ENCODE measurements at regions not wholly inside any gene's neighbourhood (a gene's known extent, or its start where the extent isn't known, plus 50 kb on each side); places are given as distances from the start of the nearest gene placed in this dataset.
"Not testable (repeated sequence)": the region's sequence is repeated elsewhere in the genome, so short reads cannot be mapped to it uniquely, and the experiment has no call there.

- H3K9me3 Mint-ChIP-seq (ENCODE audit: low read depth) = peaks cover 39% of the 10 kb centered on the region
- no peak overlapping the region for H3K4me3 Mint-ChIP-seq (ENCODE audit: low read depth)
- TF ChIP-seq CTCF (IDR thresholded peaks at IDR 0.05; ENCODE audit: unreplicated experiment) = no peak
- no peaks in the 10 kb centered on the region for H3K36me3 Mint-ChIP-seq (ENCODE audit: insufficient read depth)
- H3K4me1 Mint-ChIP-seq (ENCODE audit: low read depth) = peaks cover 20% of the 10 kb centered on the region
- H3K27me3 Mint-ChIP-seq = no peaks in the 10 kb centered on the region
- no peak overlapping the region for H3K27ac Mint-ChIP-seq
- DNase-seq (ENCODE audit: low spot score, unreplicated experiment) = no peak
Measured at GRCh38 chr12:87556985-87557384, 472.2 kb downstream of the C12orf50 start.

- H3K27ac Mint-ChIP-seq; DNase-seq (ENCODE audit: low spot score, unreplicated experiment); H3K4me1 Mint-ChIP-seq (ENCODE audit: low read depth); H3K27me3 Mint-ChIP-seq; H3K36me3 Mint-ChIP-seq (ENCODE audit: insufficient read depth); H3K4me3 Mint-ChIP-seq (ENCODE audit: low read depth): not testable (repeated sequence)
- H3K9me3 Mint-ChIP-seq (ENCODE audit: low read depth) = peaks cover 17% of the 10 kb centered on the region
Measured at GRCh38 chr12:87531213-87531612, 498.0 kb downstream of the C12orf50 start.

GRCh38 chr12:87529413-87529812 is 499.8 kb downstream of the C12orf50 start:
- Mint-ChIP-seq H3K27ac (no peak overlapping the region), H3K4me3 (ENCODE audit: low read depth) (no peak overlapping the region), H3K9me3 (ENCODE audit: low read depth) (peaks cover 14% of the 10 kb centered on the region), H3K4me1 (ENCODE audit: low read depth) (no peaks in the 10 kb centered on the region), H3K36me3 (ENCODE audit: insufficient read depth) (peaks cover 1% of the 10 kb centered on the region), H3K27me3 (no peaks in the 10 kb centered on the region)
- no peak for DNase-seq (ENCODE audit: low spot score, unreplicated experiment)
- no peak for TF ChIP-seq CTCF (IDR thresholded peaks at IDR 0.05; ENCODE audit: unreplicated experiment)

DNA sequence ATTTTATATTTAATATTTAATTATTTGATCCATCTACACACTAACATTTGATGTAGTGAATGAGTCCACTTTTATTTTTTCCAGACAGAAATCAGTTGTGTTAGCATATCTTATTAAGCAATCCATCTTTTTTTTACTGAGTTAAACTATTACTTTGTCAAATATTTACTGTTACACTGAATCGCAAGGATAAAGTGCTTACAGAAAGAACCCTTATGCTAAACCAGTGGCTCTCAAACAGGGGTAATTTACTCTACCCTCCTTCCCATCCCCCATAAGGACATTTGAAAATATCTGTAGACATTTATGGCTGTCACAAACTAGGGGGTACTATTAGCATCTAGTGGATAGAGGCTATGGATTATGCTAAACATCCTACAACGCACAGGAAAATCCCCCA is 508.2 kb downstream of the C12orf50 start:
- TF ChIP-seq CTCF (IDR thresholded peaks at IDR 0.05; ENCODE audit: unreplicated experiment) = no peak
- Mint-ChIP-seq H3K4me3 (ENCODE audit: low read depth) (no peak overlapping the region), H3K9me3 (ENCODE audit: low read depth) (peaks cover 9% of the 10 kb centered on the region), H3K36me3 (ENCODE audit: insufficient read depth) (no peaks in the 10 kb centered on the region), H3K27me3 (no peaks in the 10 kb centered on the region), H3K27ac (no peak overlapping the region), H3K4me1 (ENCODE audit: low read depth) (peaks cover 5% of the 10 kb centered on the region)
- no peak for DNase-seq (ENCODE audit: low spot score, unreplicated experiment)

- no peak overlapping the region for H3K4me3 Mint-ChIP-seq (ENCODE audit: low read depth)
- no peak for TF ChIP-seq CTCF (IDR thresholded peaks at IDR 0.05; ENCODE audit: unreplicated experiment)
- H3K27me3 Mint-ChIP-seq = no peaks in the 10 kb centered on the region
- H3K36me3 Mint-ChIP-seq (ENCODE audit: insufficient read depth) = no peaks in the 10 kb centered on the region
- H3K4me1 Mint-ChIP-seq (ENCODE audit: low read depth) = peaks cover 5% of the 10 kb centered on the region
- peaks cover 9% of the 10 kb centered on the region for H3K9me3 Mint-ChIP-seq (ENCODE audit: low read depth)
- no peak for DNase-seq (ENCODE audit: low spot score, unreplicated experiment)
- H3K27ac Mint-ChIP-seq = no peak overlapping the region
Measured at GRCh38 chr12:87518481-87518880, 510.7 kb downstream of the C12orf50 start.

DNA sequence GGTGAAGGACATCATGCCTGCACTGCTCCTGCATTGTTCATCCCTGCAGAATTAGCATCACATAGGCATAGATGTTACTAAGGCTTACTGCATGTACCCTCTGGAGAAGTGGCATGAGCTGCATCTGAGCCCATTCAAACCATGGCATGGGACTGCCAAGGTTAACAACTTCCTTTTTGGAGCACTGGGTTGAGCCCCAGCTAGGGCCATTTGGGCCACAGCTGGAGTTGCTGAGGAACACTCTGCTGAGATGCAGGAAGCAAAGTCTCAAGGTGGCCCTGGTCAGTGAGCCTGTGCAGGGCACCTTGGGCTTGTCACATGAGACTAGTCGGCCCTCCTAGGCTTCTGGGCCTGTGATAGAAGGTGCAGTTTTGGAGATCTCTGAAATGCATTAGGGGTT is 511.2 kb downstream of the C12orf50 start:
- Mint-ChIP-seq H3K4me1 (ENCODE audit: low read depth) (peaks cover 5% of the 10 kb centered on the region), H3K36me3 (ENCODE audit: insufficient read depth) (no peaks in the 10 kb centered on the region), H3K27ac (no peak overlapping the region), H3K4me3 (ENCODE audit: low read depth) (no peak overlapping the region), H3K27me3 (no peaks in the 10 kb centered on the region), H3K9me3 (ENCODE audit: low read depth) (peaks cover 9% of the 10 kb centered on the region)
- TF ChIP-seq CTCF (IDR thresholded peaks at IDR 0.05; ENCODE audit: unreplicated experiment) = no peak
- DNase-seq (ENCODE audit: low spot score, unreplicated experiment) = no peak
